ENCODE measurements at regions not wholly inside any gene's neighbourhood (a gene's known extent, or its start where the extent isn't known, plus 50 kb on each side); places are given as distances from the start of the nearest gene placed in this dataset.

- TF ChIP-seq POLR2A (IDR thresholded peaks at IDR 0.05; ENCODE audit: low read length) (no peak), GATA1 (IDR thresholded peaks at IDR 0.05; ENCODE audit: low read depth, low read length) (no peak)
Observed at GRCh38 chr4:108555701-108556100, 64.7 kb upstream of the RPL34 start.
